HG03135 (cell line): ENCODE measurements at regions not wholly inside any gene's neighbourhood (a gene's known extent, or its start where the extent isn't known, plus 50 kb on each side); places are given as distances from the start of the nearest gene placed in this dataset.

ENCODE experiments used
- ATAC-seq: cut with Tn5 transposase; IDR thresholded peaks from one replicate; pipeline ENCODE4 v1.9.1; 2021; ENCODE audit warnings: mild to moderate bottlenecking, moderate library complexity; ENCODE audit not compliant: unreplicated experiment

DNA sequence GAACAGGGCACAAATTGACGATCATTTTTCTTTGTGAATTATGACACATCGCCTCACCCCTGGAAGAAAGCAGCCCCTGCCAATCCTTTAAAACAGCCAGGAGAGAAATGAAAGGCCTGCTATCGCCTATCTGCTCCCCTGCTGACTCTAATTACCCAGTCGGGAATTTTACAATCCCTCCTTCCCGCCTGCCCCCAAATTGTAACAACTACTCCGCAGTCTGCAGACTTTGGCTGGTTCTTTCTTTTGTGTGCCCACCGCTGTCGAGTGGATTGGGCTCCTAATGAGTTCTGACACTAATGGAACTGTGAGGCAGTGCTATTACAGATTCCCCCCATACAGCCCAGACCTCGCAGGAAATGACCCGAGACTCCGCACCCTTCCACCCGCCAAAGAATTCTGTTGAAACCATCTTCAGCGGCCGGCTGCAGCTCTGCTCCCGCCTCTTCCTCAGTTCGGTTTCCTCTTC is 281.2 kb upstream of the PARD3B start:
- no peak for ATAC-seq

DNA sequence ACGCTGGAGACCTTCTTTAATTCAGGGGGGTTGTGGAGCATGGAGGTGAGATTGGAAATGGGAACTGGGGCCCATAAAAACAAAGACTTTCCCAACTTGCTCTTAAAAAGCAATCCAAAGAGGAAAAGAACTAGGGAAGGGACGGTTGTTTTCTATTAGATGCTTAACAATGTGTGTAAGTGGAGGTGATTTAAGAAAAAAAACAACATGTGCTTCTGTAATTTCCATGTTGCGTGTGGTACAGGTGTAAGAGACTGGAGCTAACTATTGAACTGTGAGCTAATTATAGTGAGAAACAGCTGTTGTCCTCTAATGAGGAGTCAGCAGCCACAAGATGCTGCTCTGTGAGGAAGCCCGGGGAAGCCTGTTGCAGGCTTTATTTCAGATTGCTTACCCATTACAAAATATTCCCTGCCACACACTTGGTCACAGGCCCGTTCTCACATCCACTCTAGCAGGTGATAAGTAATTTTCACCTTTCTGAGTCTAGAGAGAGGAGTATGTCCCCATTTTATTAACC is 280.6 kb upstream of the PARD3B start:
- ATAC-seq = no peak

DNA sequence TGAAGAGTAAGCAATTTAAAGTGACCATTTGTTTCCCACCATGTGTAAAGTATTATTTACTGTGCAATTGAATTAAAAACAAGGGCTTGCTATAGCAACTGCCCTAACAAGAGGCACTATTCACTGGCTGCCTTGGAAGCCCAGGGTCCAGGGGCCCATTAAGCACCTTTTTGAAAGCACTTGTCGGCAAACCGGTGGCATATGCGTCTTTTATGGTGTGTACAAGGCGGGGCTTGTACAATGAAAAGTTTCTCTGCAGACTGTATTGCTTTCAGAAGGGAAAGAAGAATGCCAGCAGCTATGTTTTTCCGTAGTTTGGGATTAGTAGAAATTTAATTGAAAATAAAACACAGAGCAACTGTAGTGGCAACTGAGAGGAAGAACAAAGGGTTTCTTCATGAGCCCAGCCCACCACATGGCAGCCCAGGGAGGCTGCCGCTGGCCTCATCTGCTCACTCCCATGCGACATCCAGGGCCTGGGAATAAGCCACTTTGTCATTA is 279.5 kb upstream of the PARD3B start:
- no peak for ATAC-seq

DNA sequence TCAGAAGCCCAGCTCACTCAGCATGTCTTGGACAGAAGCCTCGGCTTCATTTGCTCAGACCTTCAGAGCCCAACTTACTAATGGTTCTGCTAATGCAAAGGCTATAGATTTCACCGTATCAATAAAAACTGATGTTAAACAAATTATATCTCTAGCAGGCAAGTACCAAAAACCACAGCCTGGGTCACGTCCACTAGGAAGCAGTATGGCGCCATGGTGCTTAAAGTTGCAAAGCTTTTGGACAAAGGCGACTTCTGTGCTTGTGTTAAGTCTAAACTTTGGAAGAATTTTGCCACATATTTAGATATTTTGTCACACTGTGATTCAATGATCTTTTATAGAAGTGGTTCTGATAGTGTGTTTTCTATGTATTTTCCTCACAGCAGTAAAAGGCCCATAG is 276.8 kb upstream of the PARD3B start:
- no peak for ATAC-seq

DNA sequence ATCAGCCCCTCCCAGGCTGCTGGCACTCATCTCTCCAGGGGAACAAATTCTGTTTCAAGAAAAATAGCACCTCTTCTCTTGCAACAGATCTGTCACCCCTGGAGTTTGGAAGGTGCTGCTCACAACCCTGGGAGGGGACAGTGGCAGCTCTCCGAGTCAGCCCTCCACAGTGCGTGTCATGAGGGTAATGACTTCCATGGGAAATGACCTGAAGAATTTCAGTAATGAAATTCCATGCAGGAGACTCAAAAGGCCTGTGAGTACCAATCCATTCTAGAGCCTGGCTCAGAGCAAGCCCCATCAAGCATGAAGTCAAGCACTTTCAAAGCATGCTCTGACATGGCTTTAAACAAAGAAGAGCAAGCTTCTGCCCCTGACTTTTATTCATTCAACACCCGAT is 276.3 kb upstream of the PARD3B start:
- no peak for ATAC-seq

DNA sequence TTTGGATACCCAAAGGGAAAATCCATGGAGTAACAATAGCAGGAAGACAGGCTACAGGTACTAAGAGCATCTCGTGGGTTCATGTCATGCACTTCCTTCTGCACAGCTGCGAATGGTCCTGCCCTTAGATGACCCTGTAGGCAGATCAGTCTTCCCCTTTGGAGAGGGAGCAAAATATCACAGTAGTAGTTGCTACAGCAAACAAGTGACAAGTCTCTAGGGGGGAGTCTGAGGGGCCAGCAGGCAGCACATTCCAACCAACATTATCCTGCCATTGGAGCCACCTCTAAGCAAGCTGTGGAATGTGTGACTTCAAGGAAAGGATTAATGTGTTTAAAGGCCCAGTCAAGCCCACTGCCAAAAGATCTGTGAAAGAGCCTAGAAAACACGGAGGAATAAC is 273.2 kb upstream of the PARD3B start:
- ATAC-seq = no peak

DNA sequence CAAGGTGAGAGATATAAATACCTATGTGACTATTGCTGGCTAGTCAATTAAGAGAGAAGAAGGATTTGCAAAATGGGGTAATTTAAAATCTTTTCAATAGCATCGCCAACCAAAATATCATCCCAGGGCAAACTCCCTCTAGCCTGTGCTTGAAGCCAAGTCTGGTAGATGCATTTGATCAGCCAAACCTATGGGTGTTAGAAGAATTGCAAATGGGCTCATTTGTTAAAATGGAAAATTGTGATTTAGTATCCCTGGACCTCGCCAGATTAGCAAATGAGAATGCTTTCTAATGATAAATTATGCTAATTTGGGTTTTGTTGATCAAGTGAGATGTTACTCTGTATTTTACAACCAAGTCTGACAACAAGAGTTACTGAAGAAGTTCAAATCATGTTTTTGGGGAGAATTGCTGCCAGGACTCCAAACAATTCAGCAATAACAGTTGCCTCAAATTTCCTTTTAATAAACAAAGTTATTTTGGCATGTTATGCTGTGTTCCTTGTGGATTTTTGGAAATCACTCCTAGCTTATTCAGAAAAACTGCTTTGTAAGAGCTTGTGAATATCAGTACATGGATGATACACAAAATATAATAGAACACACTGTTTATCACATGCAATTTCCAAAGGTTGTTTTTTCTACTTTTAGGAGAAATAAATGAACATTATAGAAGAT is 272.5 kb upstream of the PARD3B start:
- ATAC-seq = no peak

DNA sequence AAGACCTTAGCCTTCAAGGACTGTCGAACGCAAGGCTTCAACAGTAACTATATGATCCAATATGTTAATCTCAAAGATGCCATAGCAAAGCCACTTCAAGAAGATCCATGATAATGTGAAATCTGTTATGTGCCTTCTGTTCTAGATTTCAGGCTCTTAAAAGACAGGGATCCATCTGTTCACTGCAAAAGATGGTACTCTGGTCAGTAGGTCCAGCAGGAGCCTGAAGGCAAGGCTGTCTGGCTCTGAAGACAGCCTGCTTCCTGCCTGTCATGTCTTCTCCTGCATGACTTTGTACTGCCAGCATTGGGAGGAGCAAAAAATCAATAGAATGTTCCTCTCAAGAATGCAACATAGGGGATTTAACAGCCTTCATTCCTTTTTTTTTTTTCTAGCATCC is 270.8 kb upstream of the PARD3B start:
- no peak for ATAC-seq

DNA sequence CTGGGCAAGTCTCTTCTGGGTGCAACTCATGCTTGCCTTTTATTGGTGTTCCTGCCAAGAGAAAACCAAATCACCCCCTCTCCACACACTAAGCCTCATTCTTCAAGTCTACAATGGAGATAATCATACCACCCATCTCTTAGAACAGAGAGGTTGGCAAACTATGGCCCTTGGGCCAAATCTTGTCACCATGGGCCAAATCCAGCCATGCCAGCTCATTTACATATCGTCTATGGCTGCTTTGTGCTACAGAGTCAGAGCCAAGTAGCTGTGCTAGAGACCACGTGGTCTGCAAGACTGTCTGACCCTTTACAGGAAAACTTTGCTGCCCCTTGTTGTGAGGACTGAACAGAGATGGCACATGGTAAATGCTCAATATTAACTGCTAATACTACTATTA is 270.3 kb upstream of the PARD3B start:
- no peak for ATAC-seq

DNA sequence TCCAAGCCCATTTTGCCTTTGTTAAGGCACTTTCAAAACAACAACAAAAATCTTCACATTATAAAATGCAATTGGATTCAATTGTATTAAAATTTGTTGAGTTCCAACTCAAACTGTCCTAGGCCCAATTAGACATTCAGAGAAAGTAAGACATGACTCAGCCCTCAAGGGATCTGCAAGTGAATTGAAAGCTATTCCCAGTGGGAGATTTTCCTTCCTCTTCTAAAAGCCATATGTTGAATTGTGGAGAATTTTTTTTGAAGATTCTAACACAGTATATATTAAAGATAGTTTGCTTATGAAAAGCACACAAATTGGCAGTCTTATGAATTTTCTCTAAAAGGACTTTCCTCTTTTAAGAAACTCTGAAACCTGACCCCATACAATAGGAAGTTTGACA is 268.0 kb upstream of the PARD3B start:
- ATAC-seq = no peak

DNA sequence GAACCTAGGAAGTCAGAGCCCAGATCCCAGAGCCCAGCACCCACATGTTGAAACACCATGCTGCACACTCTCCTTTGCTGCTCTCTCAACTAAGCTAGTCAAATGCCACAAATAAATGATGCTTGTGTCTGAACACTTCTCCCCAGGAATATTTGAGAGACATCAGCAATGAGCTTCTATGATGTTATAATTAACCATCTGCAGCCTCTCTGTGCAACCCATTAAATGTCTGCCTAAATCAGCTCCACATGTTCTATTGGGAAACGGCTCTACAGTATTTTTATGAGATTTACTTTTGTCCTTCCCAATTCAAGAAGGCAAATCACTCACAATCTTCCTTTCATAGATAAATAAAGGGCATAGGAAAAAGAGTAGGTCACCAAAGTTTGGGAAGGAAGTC is 266.8 kb upstream of the PARD3B start:
- ATAC-seq = no peak

DNA sequence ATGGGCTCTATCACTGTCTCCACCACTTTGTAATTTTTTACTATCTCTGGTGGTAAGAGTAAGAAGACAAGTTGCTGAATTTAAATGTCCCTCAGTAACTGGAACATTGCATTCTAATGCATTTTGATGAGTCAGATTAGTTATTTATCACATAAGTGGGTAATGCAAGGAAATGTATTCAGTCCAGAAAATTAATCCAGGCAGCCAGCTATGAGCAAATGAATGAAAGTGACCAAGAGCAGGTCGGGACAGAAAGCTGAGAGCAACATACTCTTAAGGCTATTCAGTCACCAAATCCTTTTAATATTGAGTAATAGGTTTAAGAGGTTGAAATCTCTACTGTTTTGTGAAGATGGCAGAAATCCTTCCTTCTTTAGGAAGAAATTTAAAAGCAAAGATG is 265.5 kb upstream of the PARD3B start:
- no peak for ATAC-seq

DNA sequence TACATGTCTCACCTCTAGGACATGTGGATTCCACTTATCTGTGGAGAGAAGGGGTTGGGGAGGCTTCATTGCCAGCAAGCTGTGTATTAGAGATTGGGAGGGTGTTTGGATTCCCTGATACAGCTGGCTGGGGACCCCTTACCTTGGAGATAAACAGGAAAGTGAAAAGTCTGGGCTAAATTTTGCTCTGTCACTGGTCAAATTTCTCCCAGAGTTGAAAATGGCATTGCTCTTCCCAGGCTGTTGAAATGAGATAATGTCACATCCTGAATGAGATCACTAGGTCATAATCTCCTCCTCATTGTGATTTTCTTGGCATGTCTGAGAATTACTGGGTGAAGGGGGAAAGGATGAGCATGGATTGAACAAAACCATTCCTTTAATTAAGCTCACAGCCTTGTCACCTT is 265.0 kb upstream of the PARD3B start:
- no peak for ATAC-seq

DNA sequence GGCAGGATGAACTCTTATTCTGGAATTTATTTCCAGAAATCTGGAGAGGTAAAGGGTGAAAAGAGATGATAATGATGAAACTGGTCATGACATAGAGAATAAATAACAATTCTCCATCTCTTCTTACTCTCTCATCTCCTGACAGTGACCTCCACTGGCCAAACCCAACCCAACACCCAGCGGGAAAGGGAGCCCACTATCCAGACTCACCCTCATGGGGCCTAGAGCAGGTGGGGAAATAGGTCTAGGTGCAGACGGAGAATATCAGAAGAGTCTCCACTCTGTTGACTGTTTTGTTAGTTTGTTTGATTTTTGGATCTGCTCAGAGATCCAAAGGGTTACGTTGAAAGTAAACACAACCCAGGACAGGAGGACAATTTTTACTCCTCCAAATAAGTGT is 263.2 kb upstream of the PARD3B start:
- no peak for ATAC-seq

DNA sequence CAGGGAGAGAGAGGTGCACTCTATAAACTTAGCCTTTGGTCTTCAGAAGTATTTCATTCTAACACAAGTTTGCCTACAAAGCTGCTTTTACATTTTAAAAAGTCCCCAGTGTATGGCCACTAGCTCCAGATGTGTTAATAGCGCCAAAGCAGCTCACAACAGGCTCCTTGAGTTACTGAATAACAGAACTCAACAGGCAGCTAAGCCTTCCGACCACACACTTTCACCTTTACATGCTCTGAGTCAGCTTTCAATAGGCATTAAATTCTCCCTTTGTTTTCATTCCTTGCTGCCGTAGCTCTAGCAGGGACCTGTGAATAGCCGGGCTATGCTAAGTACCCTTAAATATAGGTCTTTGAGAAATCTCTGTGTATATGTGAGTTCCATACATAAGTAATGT is 262.8 kb upstream of the PARD3B start:
- no peak for ATAC-seq

DNA sequence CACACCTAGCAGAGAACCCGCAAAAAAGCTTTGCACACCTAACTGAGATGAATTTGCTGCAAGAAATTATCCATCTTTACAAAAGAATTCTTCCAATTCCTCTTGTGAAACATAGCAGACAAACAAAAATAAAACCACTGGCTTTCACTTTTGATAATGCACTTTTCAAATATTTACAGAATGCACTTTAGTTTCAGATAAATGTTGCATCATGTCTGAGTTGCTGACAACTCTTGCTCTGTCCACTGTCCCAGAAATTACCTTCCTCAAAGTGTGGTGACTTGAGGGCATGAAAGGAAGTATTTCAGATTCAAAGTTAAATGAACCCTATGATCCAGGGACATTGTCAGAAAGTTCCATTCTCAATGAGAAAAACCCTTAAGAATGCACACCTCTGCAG is 256.2 kb upstream of the PARD3B start:
- no peak for ATAC-seq

DNA sequence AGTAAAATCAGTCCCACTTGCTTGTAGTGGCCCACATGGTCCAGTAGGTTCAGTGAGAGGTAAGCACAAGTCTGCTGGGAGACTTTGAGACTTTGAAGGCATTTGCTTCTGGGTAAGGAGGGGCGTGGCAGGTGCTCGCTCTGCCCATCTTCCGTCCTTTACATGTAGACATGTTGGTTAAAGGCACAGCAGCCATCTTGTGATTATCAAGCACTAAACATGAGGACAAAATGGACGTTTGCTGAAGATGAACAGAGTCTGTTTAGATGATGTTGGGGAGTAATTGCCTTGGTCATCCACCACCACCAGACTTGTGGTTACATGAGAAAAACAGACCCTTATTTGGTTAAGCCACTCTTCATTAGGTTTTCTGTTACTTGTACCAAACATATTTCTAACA is 252.8 kb upstream of the PARD3B start:
- ATAC-seq = no peak

DNA sequence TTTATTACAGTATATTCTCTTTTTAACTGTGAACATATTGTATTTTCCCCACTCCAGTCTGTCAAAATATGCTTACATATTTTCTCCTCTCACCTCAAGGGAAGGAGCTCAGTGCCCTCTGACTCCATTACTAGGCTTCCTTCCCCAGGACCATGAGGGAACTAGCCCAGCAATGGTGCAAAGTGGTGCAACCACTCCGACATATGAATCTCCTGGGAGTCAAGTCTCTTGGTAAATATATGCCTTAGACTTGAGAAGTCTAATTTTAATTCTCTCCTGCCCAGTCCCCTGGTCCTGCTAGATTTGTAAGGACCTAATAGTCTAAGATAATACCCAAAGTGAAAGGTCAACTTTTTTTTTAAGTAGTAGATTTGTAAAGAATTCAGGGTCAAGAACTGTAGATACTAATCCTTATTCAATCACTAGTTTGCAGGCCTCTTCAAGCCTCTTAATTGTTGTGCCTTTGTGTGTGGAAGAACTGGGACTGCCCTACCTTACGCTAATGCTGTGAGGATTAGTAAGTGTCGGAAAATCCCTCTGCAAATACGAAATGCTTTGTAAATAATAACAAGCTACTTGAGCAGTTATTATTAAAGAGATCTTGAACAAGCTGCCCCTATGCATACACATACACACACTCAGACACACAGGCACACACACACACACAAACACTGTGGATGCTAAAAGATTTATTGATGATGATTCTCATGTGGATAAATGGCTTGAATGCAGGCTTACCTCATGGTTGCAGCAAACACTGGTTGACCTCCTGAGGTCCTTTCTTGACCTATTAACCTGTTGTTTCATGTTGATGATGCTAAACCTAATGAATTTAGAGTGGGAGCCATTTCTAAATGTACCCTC is 251.2 kb upstream of the PARD3B start:
- no peak for ATAC-seq

DNA sequence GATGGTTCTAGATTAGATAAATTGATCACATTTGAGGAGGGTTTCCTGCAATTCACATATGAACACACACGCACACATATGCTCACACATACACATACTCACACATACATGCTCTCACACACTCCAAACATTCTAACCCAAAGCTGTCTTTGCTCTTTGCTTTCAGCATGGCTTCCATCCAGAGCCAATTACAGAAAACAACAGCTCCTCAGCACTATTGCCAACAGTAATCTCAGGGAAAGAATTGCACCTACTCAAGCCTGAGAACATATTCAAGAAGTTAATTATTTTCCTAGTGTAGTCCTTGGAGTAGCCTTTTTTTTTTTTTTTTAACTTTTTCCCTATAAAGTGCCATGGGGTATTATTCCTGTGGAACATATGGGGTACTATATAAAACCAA is 246.9 kb upstream of the PARD3B start:
- ATAC-seq = no peak

DNA sequence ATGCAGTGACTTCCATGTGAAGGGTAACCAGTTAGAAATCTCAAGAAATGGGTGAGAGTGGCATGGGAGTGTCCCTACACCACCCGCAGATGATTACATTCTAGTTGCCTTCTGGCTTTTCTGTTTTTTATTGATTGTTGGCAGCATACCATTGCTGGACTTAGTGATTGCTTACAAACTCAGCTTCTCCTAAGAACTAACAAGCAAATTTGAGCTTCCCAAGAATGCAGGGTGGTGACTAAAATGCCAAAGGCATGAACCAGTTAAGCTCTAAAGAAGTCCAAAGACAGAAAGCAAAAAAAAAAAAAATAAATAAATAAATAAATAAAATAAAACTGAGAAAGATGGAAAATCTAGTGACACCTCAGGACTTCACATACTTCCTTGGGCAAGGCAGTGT is 245.5 kb upstream of the PARD3B start:
- no peak for ATAC-seq

DNA sequence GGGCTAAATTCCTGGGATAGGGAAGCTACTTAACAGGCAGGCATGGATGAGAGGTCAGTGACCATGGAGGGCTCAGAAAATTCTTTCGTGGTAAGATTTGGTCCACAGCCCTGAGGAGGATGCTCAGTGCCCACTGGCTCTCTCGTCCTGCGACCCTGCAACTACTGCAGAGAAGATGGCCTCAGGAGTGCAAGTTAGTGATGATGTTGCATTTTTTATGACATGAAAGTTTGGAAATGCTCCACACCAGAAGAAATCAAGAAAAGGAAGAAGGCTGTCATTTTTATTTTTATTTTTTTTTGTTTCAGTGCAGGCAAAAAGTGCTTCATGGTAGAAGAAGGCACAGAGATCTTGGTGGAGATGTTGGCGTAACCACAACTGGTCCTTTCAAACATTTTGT is 238.6 kb upstream of the PARD3B start:
- ATAC-seq = no peak

DNA sequence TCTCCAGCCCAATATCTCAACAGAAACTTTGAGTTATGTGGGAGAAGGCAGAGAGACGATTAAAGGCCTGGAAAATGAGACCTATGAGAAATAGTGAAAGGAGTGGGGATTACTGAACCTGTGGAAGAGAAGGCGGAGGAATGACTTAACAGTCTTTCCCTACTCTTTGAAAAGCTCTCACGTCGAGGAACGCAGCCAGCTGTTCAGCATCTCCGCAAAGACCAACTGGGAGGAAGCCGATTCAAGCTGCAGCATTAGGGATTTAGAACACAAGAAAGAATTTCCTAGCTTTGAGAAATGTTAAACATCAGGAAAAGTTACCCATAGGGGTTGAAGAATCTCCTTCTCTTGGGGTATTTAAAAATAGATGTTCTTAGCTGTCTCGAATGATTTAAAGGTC is 233.2 kb upstream of the PARD3B start:
- ATAC-seq = no peak
